Astrocyte of the cerebellum (primary cell): ENCODE measurements at regions not wholly inside any gene's neighbourhood (a gene's known extent, or its start where the extent isn't known, plus 50 kb on each side); places are given as distances from the start of the nearest gene placed in this dataset.
"Not testable (repeated sequence)": the region's sequence is repeated elsewhere in the genome, so short reads cannot be mapped to it uniquely, and the experiment has no call there.

Experiments used
- DNase-seq: peaks from one replicate; pipeline ENCODE4 v3.0.0-alpha.2; 2011; ENCODE audit warnings: low read depth
- H3K4me3 ChIP-seq: 2 replicates; pipeline ENCODE4 v1.5.1; 2011; ENCODE audit warnings: mild to moderate bottlenecking, low read depth, low read length, moderate library complexity
- in situ Hi-C: cut with HindIII; loops from 2 replicates; pipeline ENCODE4 v1.10.0; 2017; ENCODE audit warnings: low sequenced_read_pairs
- TF ChIP-seq, protein P1 (sequence below): IDR thresholded peaks from 2 replicates; pipeline ENCODE4 v1.5.1; 2012; ENCODE audit warnings: low read length, low read depth, moderate library complexity, mild to moderate bottlenecking; ENCODE audit errors: missing control alignments

DNA sequence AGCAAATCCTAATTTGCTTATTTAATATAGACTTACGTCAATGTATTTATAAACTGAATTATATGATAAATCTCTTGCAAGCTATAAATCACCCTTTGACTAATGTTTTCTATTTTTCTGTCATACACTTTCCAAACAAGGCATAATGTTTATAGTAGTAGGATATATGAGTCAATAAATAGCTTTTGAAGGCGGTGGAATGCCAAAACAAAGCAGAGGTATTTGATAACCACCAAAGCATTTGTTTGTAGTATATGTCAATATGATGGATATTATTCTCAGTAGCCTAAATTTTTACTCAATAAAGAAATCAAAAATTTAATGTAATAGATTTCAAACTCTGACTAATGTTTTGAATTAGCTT, 1354.6 kb downstream of the HACE1 start:
- H3K4me3 ChIP-seq: no peak overlapping the region
- in situ Hi-C loops: no loop called here
- TF ChIP-seq, protein P1, sequence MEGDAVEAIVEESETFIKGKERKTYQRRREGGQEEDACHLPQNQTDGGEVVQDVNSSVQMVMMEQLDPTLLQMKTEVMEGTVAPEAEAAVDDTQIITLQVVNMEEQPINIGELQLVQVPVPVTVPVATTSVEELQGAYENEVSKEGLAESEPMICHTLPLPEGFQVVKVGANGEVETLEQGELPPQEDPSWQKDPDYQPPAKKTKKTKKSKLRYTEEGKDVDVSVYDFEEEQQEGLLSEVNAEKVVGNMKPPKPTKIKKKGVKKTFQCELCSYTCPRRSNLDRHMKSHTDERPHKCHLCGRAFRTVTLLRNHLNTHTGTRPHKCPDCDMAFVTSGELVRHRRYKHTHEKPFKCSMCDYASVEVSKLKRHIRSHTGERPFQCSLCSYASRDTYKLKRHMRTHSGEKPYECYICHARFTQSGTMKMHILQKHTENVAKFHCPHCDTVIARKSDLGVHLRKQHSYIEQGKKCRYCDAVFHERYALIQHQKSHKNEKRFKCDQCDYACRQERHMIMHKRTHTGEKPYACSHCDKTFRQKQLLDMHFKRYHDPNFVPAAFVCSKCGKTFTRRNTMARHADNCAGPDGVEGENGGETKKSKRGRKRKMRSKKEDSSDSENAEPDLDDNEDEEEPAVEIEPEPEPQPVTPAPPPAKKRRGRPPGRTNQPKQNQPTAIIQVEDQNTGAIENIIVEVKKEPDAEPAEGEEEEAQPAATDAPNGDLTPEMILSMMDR: no peak
- no peak for DNase-seq

DNA sequence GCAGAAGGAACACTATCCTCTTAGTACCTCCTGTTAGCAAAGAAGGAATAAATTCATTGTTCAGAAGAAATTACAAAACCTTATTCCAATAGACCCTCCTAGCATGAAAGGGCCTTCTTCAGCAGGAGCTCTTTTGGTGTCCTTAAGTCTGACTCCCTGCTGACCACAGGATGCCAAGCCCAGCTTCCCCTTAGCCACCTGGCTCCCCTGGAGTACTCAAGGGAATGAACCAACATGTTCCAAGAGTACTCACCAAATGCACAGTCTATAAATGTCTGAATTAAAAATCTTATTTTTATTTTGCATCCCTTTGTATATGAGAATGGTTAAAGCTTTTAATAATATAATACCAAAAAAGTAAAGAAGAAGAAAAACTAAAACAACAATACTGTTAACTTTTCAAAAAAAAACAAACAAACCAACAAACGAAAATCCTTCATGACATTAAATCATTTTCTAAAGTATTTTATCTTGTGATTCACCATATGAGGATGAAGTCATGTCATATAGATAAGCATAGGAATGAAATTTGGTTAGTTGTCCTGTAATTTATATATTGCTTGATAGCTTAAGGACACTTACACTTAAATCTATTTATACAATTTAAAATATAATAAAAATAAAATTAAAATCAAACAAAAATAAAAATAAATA, 1355.1 kb downstream of the HACE1 start:
- no peak for DNase-seq
- TF ChIP-seq, protein P1: no peak
- in situ Hi-C loops: no loop called here
- H3K4me3 ChIP-seq: no peak overlapping the region

DNA sequence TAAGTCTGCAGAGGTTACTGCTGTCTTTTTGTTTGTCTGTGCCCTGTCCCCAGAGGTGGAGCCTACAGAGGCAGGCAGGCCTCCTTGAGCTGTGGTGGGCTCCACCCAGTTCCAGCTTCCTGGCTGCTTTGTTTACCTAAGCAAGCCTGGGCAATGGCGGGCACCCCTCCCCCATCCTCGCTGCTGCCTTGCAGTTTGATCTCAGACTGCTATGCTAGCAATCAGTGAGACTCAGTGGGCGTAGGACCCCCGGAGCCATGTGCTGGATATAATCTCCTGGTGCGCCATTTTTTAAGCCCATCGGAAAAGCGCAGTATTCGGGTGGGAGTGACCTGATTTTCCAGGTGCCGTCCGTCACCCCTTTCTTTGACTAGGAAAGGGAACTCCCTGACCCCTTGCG, 1363.1 kb downstream of the HACE1 start:
- in situ Hi-C loops, DNase-seq: not testable (repeated sequence)

DNA sequence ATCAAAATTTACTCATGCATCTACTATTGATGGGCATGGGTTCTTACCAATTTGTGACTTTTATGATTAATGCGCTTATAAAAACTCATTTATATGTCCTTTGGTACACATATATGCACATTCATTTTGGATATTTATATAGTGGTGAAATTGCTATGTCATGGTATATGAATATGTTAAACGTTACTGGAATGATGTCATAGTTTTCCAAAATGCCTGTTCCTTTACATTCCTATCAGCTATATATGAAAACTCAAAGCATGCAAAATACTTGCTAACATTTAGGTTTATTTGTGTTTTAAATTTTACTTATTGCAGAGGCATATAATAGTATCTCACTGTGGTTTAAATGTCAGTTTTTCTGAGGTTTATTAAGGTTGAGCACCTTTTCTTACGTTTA, 1403.1 kb downstream of the HACE1 start:
- H3K4me3 ChIP-seq: no peak overlapping the region
- no peak for DNase-seq
- in situ Hi-C loops: no loop called here
- TF ChIP-seq, protein P1: no peak

More for the DNA sequence above, 1363.1 kb downstream of the HACE1 start:
- not testable (repeated sequence) for H3K4me3 ChIP-seq

DNA sequence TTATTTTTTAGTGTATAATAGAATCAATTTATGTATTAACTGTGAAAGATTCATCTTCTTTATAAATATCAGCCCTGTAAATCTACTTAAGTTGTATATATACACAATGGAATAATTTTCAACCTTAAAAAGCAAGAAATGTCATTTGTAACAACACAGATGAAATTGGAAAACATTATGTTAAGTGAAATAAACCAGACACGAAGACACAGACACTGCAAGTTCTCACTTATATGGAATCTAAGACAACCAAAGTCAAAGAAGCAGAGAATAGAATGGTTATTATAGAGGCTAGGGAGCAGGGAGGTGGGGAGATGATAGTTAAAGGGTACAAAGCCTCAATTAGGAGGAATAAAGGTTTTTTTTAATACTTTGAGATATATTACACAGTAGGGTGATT, 1404.4 kb downstream of the HACE1 start:
- in situ Hi-C loops: no loop called here
- DNase-seq: no peak
- H3K4me3 ChIP-seq: no peak overlapping the region
- TF ChIP-seq, protein P1: no peak

DNA sequence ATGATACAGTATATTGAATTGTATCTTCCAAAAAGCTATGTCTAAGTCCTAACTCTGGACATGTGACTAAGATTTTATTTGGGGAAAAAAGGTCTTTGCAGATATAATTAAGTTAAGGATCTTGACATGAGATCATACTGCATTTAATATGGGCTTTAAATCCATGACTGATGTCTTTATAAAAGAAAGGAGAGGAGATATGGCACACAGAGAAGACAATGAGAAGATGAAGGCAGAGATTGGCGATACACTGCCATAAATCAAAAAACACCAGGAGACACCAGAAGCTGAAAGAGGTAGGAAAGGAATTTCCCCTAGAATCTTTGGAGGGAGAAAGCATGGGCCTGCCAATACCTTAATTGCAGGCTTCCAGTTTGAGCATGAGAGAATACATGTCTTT, 1450.2 kb downstream of the HACE1 start:
- TF ChIP-seq, protein P1: no peak
- H3K4me3 ChIP-seq: no peak overlapping the region
- in situ Hi-C loops: no loop called here
- DNase-seq: no peak

DNA sequence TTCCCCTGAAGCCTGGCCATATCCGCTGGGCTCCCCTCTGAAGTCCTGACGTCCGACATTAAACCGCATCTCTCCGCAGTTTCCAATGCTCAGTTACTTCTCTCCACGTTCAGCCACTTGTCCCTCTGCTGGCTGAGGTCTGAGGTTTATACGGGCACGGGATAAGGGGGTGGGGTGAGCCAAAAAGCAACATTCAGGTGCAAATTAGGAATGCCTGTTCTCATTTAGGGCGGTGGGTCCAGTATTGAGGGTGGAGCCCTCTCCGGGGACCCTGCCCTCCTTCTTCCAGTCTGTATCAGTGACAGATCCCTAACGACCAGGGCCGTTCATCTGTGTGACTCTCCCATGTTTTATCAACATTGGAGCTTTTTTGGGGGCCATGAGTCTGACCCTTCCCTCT, 1454.4 kb downstream of the HACE1 start:
- no peak for DNase-seq
- no peak overlapping the region for H3K4me3 ChIP-seq
- TF ChIP-seq, protein P1: no peak
- in situ Hi-C loops: no loop called here
